WTC11 (cell line): ENCODE measurements at regions not wholly inside any gene's neighbourhood (a gene's known extent, or its start where the extent isn't known, plus 50 kb on each side); places are given as distances from the start of the nearest gene placed in this dataset.
A peak's percentile ranks its signal among the peaks of the same experiment; 100 is the strongest.

ENCODE experiments used
- ATAC-seq: fragments of 200-7000 bp; cut with Tn5 transposase; 2 replicates; pipeline ENCODE4 v1.10.0; 2021; ENCODE audit warnings: mild to moderate bottlenecking, moderate library complexity
- CTCF ChIA-PET: fragments of 300-600 bp; sonication (Branson Sonifier 250); formaldehyde crosslinking; loops from one replicate; lab custom pipeline; 2021; ENCODE audit warnings: antibody characterized with exemption; lab: Charles Lee
- POLR2A ChIA-PET: fragments of 350-600 bp; sonication (Branson Sonifier 250); formaldehyde crosslinking; loops from one replicate; lab custom pipeline; 2021; ENCODE audit warnings: antibody characterized with exemption; lab: Charles Lee
- DNase-seq: peaks from one replicate; pipeline ENCODE4 v3.0.0; 2021; ENCODE audit warnings: low spot score
- H3K27ac Mint-ChIP-seq: 2 replicates; pipeline ENCODE4 v1.8.0; 2021; ENCODE audit warnings: mixed read lengths
- H3K27me3 Mint-ChIP-seq: 2 replicates; pipeline ENCODE4 v1.8.0; 2021; ENCODE audit warnings: low read depth, mild to moderate bottlenecking, moderate library complexity, mixed read lengths
- H3K36me3 Mint-ChIP-seq: 2 replicates; pipeline ENCODE4 v1.8.0; 2021; ENCODE audit warnings: mixed read lengths
- H3K4me1 Mint-ChIP-seq: 2 replicates; pipeline ENCODE4 v1.8.0; 2022; ENCODE audit warnings: mixed read lengths
- H3K4me3 Mint-ChIP-seq: 2 replicates; pipeline ENCODE4 v1.8.0; 2021; ENCODE audit warnings: mild to moderate bottlenecking, moderate library complexity, mixed read lengths
- H3K9me3 Mint-ChIP-seq: 2 replicates; pipeline ENCODE4 v1.8.0; 2021; ENCODE audit warnings: mixed read lengths
- CREM ChIP-seq: sonication (generic); formaldehyde crosslinking; IDR thresholded peaks from 2 replicates; pipeline ENCODE4 v1.8.1; 2022; ENCODE audit warnings: mild to moderate bottlenecking, missing genetic modification reagents, moderate library complexity
- GRHL2 ChIP-seq: fragments of 250-450 bp; sonication (Bioruptor Pico); IDR thresholded peaks from 2 replicates; pipeline ENCODE4 v1.8.0; 2022; ENCODE audit warnings: mild to moderate bottlenecking, moderate library complexity; ENCODE audit not compliant: insufficient replicate concordance, severe bottlenecking
- JAZF1 ChIP-seq: fragments of 250-450 bp; sonication (Bioruptor Pico); IDR thresholded peaks from 2 replicates; pipeline ENCODE4 v1.9.0; 2021; ENCODE audit warnings: moderate library complexity, mild to moderate bottlenecking, inconsistent platforms
- MYBL2 ChIP-seq: sonication (generic); formaldehyde crosslinking; IDR thresholded peaks from 2 replicates; pipeline ENCODE4 v1.8.1; 2023; ENCODE audit warnings: mild to moderate bottlenecking, moderate library complexity, missing genetic modification reagents
- NFYB ChIP-seq: sonication (generic); formaldehyde crosslinking; conservative IDR thresholded peaks from 2 replicates; pipeline ENCODE4 v1.8.0; 2022; ENCODE audit warnings: low read depth, missing genetic modification reagents
- RORB ChIP-seq: fragments of 250-450 bp; sonication (Bioruptor Pico); IDR thresholded peaks from 2 replicates; pipeline ENCODE4 v1.9.0; 2021; ENCODE audit warnings: mild to moderate bottlenecking
- SOX15 ChIP-seq: fragments of 250-450 bp; sonication (Bioruptor Pico); IDR thresholded peaks from 2 replicates; pipeline ENCODE4 v1.9.0; 2021; ENCODE audit warnings: mild to moderate bottlenecking
- TEAD4 ChIP-seq: sonication (generic); formaldehyde crosslinking; IDR thresholded peaks from 2 replicates; pipeline ENCODE4 v1.8.0; 2022; ENCODE audit warnings: mild to moderate bottlenecking, missing genetic modification reagents
- TP53 ChIP-seq: sonication (generic); formaldehyde crosslinking; IDR thresholded peaks from 2 replicates; pipeline ENCODE4 v1.8.1; 2023; ENCODE audit warnings: mild to moderate bottlenecking, missing genetic modification reagents
- ZNF138 ChIP-seq: sonication (generic); formaldehyde crosslinking; conservative IDR thresholded peaks from 2 replicates; pipeline ENCODE4 v1.8.1; 2022; ENCODE audit warnings: mild to moderate bottlenecking, moderate library complexity, missing genetic modification reagents
- ZNF219 ChIP-seq: sonication (generic); formaldehyde crosslinking; IDR thresholded peaks from 2 replicates; pipeline ENCODE4 v1.8.0; 2023; ENCODE audit warnings: missing genetic modification reagents, mild to moderate bottlenecking, borderline replicate concordance
- ZNF232 ChIP-seq: sonication (generic); formaldehyde crosslinking; IDR thresholded peaks from 2 replicates; pipeline ENCODE4 v1.8.0; 2022; ENCODE audit warnings: mild to moderate bottlenecking, missing genetic modification reagents
- ZNF263 ChIP-seq: sonication (generic); formaldehyde crosslinking; IDR thresholded peaks from 2 replicates; pipeline ENCODE4 v1.8.1; 2022; ENCODE audit warnings: low read depth, mild to moderate bottlenecking, moderate library complexity, missing genetic modification reagents
- ZNF416 ChIP-seq: fragments of 250-450 bp; sonication (Bioruptor Pico); IDR thresholded peaks from 2 replicates; pipeline ENCODE4 v1.9.0; 2021; ENCODE audit warnings: mild to moderate bottlenecking, inconsistent platforms
- ZNF423 ChIP-seq: fragments of 250-450 bp; sonication (Bioruptor Pico); IDR thresholded peaks from 2 replicates; pipeline ENCODE4 v2.1.2; 2022; ENCODE audit warnings: mild to moderate bottlenecking, moderate library complexity
- TF ChIP-seq, protein P1 (sequence below): sonication (generic); formaldehyde crosslinking; IDR thresholded peaks from 2 replicates; pipeline ENCODE4 v1.8.1; 2023; ENCODE audit warnings: mild to moderate bottlenecking, moderate library complexity, missing genetic modification reagents
- TF ChIP-seq, protein P2 (sequence below): sonication (generic); formaldehyde crosslinking; IDR thresholded peaks from 2 replicates; pipeline ENCODE4 v1.8.1; 2022; ENCODE audit warnings: mild to moderate bottlenecking, missing genetic modification reagents, moderate library complexity, borderline replicate concordance
- TF ChIP-seq, protein P3 (sequence below): sonication (generic); formaldehyde crosslinking; conservative IDR thresholded peaks from 2 replicates; pipeline ENCODE4 v1.8.1; 2022; ENCODE audit warnings: mild to moderate bottlenecking, missing genetic modification reagents
- TF ChIP-seq, protein P4 (sequence below): fragments of 250-450 bp; sonication (Bioruptor Pico); conservative IDR thresholded peaks from 2 replicates; pipeline ENCODE4 v1.9.0; 2021; ENCODE audit warnings: mild to moderate bottlenecking
- TF ChIP-seq, protein P5 (sequence below): sonication (generic); formaldehyde crosslinking; IDR thresholded peaks from 2 replicates; pipeline ENCODE4 v1.8.0; 2022; ENCODE audit warnings: mild to moderate bottlenecking, missing genetic modification reagents
- TF ChIP-seq, protein P6 (sequence below): sonication (generic); formaldehyde crosslinking; IDR thresholded peaks from 2 replicates; pipeline ENCODE4 v1.8.1; 2022; ENCODE audit warnings: missing genetic modification reagents, borderline replicate concordance

DNA sequence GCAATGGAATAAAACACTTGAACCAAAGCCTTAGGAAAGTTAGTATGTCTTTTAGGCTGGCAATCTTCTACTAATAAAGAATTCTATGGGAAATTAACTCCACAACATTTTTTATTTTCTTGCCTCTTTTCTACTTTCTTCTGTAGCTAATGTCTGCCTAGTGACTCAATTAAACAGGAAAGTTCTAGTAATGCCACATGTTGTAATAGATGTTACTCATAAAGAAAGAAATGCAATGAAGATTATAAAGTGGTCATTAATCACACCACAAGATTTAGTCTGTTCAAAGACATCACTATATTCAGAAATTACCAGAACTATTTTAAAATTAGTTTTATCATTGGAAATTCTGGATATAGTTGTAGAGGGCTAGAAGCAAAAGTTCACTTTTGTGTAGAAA, 329.7 kb downstream of the SI start (continued):
- TF ChIP-seq, protein P1, sequence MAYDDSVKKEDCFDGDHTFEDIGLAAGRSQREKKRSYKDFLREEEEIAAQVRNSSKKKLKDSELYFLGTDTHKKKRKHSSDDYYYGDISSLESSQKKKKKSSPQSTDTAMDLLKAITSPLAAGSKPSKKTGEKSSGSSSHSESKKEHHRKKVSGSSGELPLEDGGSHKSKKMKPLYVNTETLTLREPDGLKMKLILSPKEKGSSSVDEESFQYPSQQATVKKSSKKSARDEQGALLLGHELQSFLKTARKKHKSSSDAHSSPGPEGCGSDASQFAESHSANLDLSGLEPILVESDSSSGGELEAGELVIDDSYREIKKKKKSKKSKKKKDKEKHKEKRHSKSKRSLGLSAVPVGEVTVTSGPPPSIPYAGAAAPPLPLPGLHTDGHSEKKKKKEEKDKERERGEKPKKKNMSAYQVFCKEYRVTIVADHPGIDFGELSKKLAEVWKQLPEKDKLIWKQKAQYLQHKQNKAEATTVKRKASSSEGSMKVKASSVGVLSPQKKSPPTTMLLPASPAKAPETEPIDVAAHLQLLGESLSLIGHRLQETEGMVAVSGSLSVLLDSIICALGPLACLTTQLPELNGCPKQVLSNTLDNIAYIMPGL (CRISPR knock-in tag): no peak
- TF ChIP-seq JAZF1 (no peak), ZNF263 (CRISPR knock-in tag) (no peak), ZNF423 (CRISPR knock-in tag) (no peak)

DNA sequence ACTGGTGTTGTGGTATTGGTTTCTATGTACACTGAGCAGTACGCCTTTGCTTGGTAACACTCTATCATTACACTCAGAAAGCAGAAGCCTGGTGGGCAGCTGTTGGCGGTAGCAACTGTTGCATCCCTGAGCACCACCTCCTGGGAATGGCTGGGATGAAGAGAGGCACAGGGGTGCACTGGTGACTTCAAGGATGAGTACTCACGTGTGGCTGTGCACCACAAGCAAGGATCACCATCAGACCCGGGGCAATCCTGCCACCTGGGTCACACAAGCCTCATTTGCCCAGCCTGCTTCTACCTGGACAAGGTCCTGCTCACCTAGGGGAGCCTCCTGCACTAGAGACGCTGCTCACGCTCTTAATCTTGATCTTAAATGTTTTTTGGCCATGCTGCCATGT, 336.4 kb downstream of the SI start:
- ATAC-seq (peak; percentile 30), DNase-seq (no peak)
- POLR2A ChIA-PET: interaction anchor here (0.6 kb wide), 1 partner anchor 352 kb away, joined by 3 read pairs; no protein-coding TSS in a partner anchor
- Mint-ChIP-seq H3K4me1 (peaks cover 11% of the 10 kb centered on the region), H3K9me3 (peaks cover 18% of the 10 kb centered on the region), H3K36me3 (no peaks in the 10 kb centered on the region), H3K27me3 (no peaks in the 10 kb centered on the region; the same call in 1 of the 2 replicates), H3K4me3 (no peak overlapping the region), H3K27ac (no peak overlapping the region)
- TF ChIP-seq, protein P2, sequence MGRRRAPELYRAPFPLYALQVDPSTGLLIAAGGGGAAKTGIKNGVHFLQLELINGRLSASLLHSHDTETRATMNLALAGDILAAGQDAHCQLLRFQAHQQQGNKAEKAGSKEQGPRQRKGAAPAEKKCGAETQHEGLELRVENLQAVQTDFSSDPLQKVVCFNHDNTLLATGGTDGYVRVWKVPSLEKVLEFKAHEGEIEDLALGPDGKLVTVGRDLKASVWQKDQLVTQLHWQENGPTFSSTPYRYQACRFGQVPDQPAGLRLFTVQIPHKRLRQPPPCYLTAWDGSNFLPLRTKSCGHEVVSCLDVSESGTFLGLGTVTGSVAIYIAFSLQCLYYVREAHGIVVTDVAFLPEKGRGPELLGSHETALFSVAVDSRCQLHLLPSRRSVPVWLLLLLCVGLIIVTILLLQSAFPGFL (CRISPR knock-in tag): no peak
- no peak for TF ChIP-seq GRHL2 (CRISPR knock-in tag)
- TF ChIP-seq ZNF232: no peak
- no peak for TF ChIP-seq RORB (CRISPR knock-in tag)
- TF ChIP-seq, protein P3, sequence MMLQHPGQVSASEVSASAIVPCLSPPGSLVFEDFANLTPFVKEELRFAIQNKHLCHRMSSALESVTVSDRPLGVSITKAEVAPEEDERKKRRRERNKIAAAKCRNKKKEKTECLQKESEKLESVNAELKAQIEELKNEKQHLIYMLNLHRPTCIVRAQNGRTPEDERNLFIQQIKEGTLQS (CRISPR knock-in tag): no peak
- TF ChIP-seq, protein P4, sequence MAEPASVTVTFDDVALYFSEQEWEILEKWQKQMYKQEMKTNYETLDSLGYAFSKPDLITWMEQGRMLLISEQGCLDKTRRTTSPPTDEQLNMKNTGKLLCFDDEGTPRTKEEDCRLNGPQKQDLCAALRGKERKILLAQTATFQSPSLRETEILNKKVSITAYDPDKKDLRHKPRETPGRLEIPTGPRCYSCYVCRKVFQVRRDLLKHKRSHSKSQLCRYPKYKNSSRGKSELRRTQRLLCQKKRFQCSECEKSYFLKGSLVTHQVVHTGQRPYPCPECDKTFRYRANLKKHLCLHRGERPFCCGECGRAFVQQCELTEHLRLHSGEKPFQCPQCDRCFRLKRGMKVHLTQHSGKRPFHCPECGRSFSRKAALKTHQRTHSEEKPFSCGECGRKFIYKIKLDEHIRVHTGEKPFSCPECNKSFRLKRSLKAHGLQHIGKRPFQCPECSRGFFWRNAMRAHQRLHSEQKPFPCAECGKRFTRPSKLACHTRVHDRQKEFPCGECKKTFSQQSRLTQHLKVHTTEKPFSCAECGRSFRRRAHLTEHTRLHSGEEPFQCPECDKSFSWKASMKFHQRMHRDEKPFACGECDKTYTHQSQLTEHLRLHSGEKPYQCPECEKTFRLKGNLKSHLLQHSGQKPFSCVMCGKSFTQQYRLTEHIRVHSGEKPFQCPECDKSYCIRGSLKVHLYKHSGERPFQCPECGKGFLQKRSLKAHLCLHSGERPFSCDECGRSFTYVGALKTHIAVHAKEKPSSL: no peak
- TF ChIP-seq NFYB (CRISPR knock-in tag): no peak
- no peak for TF ChIP-seq CREM (CRISPR knock-in tag)
- TF ChIP-seq MYBL2 (CRISPR knock-in tag): no peak
- no peak for TF ChIP-seq ZNF416 (CRISPR knock-in tag)
- TF ChIP-seq, protein P1 (CRISPR knock-in tag): no peak
- no peak for TF ChIP-seq TP53 (CRISPR knock-in tag)
- TF ChIP-seq ZNF219 (CRISPR knock-in tag): no peak
- TF ChIP-seq, protein P5, sequence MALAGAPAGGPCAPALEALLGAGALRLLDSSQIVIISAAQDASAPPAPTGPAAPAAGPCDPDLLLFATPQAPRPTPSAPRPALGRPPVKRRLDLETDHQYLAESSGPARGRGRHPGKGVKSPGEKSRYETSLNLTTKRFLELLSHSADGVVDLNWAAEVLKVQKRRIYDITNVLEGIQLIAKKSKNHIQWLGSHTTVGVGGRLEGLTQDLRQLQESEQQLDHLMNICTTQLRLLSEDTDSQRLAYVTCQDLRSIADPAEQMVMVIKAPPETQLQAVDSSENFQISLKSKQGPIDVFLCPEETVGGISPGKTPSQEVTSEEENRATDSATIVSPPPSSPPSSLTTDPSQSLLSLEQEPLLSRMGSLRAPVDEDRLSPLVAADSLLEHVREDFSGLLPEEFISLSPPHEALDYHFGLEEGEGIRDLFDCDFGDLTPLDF (CRISPR knock-in tag): no peak
- TF ChIP-seq ZNF138 (CRISPR knock-in tag): no peak
- no peak for TF ChIP-seq TEAD4 (CRISPR knock-in tag)
- no peak for TF ChIP-seq SOX15 (CRISPR knock-in tag)
- TF ChIP-seq ZNF263 (CRISPR knock-in tag): no peak
- TF ChIP-seq, protein P6, sequence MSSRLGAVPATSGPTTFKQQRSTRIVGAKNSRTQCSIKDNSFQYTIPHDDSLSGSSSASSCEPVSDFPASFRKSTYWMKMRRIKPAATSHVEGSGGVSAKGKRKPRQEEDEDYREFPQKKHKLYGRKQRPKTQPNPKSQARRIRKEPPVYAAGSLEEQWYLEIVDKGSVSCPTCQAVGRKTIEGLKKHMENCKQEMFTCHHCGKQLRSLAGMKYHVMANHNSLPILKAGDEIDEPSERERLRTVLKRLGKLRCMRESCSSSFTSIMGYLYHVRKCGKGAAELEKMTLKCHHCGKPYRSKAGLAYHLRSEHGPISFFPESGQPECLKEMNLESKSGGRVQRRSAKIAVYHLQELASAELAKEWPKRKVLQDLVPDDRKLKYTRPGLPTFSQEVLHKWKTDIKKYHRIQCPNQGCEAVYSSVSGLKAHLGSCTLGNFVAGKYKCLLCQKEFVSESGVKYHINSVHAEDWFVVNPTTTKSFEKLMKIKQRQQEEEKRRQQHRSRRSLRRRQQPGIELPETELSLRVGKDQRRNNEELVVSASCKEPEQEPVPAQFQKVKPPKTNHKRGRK (CRISPR knock-in tag): no peak
- CTCF ChIA-PET: no interaction called here
